ENCODE measurements at regions not wholly inside any gene's neighbourhood (a gene's known extent, or its start where the extent isn't known, plus 50 kb on each side); places are given as distances from the start of the nearest gene placed in this dataset.
A peak's percentile ranks its signal among the peaks of the same experiment; 100 is the strongest.

- no peak for DNase-seq (ENCODE audit: low spot score)
These were observed 81.7 kb upstream of the NECTIN1 start for GRCh38 chr11:119810478-119811232.

- no peak for DNase-seq (ENCODE audit: low spot score)
These were observed 80.3 kb upstream of the NECTIN1 start for GRCh38 chr11:119809346-119809745.

GRCh38 chr11:119808407-119809185 is 79.6 kb upstream of the NECTIN1 start:
- no peak for DNase-seq (ENCODE audit: low spot score)

GRCh38 chr11:119807841-119808240 is 78.8 kb upstream of the NECTIN1 start:
- DNase-seq (ENCODE audit: low spot score) = no peak

- no peak for DNase-seq (ENCODE audit: low spot score)
These were observed 78.4 kb upstream of the NECTIN1 start for GRCh38 chr11:119807402-119807801.

GRCh38 chr11:119806064-119806915 is 77.3 kb upstream of the NECTIN1 start:
- DNase-seq (ENCODE audit: low spot score) = no peak

GRCh38 chr11:119805663-119806062 is 76.7 kb upstream of the NECTIN1 start:
- no peak for DNase-seq (ENCODE audit: low spot score)

GRCh38 chr11:119804698-119805097 is 75.7 kb upstream of the NECTIN1 start:
- no peak for DNase-seq (ENCODE audit: low spot score)

GRCh38 chr11:119803726-119804294 is 74.8 kb upstream of the NECTIN1 start:
- no peak for DNase-seq (ENCODE audit: low spot score)

- no peak for DNase-seq (ENCODE audit: low spot score)
These were observed 74.1 kb upstream of the NECTIN1 start for GRCh38 chr11:119803139-119803538.

GRCh38 chr11:119802670-119803069 is 73.7 kb upstream of the NECTIN1 start:
- DNase-seq (ENCODE audit: low spot score) = no peak

GRCh38 chr11:119800619-119801018 is 71.6 kb upstream of the NECTIN1 start:
- no peak for DNase-seq (ENCODE audit: low spot score)

GRCh38 chr11:119800171-119800570 is 71.2 kb upstream of the NECTIN1 start:
- DNase-seq (ENCODE audit: low spot score) = peak; percentile 41

- DNase-seq (ENCODE audit: low spot score) = no peak
These were observed 69.7 kb upstream of the NECTIN1 start for GRCh38 chr11:119798656-119799055.

GRCh38 chr11:119797736-119798135 is 68.7 kb upstream of the NECTIN1 start:
- DNase-seq (ENCODE audit: low spot score) = no peak

- DNase-seq (ENCODE audit: low spot score) = no peak
These were observed 68.2 kb upstream of the NECTIN1 start for GRCh38 chr11:119797123-119797611.

GRCh38 chr11:119796363-119797060 is 67.5 kb upstream of the NECTIN1 start:
- no peak for DNase-seq (ENCODE audit: low spot score)

- DNase-seq (ENCODE audit: low spot score) = no peak
These were observed 66.7 kb upstream of the NECTIN1 start for GRCh38 chr11:119795690-119796089.

- DNase-seq (ENCODE audit: low spot score) = peak; percentile 54
These were observed 66.2 kb upstream of the NECTIN1 start for GRCh38 chr11:119795231-119795630.

GRCh38 chr11:119794756-119795155 is 65.8 kb upstream of the NECTIN1 start:
- DNase-seq (ENCODE audit: low spot score) = no peak

GRCh38 chr11:119794141-119794665 is 65.2 kb upstream of the NECTIN1 start:
- DNase-seq (ENCODE audit: low spot score) = no peak
